ENCODE measurements at regions not wholly inside any gene's neighbourhood (a gene's known extent, or its start where the extent isn't known, plus 50 kb on each side); places are given as distances from the start of the nearest gene placed in this dataset.

DNA sequence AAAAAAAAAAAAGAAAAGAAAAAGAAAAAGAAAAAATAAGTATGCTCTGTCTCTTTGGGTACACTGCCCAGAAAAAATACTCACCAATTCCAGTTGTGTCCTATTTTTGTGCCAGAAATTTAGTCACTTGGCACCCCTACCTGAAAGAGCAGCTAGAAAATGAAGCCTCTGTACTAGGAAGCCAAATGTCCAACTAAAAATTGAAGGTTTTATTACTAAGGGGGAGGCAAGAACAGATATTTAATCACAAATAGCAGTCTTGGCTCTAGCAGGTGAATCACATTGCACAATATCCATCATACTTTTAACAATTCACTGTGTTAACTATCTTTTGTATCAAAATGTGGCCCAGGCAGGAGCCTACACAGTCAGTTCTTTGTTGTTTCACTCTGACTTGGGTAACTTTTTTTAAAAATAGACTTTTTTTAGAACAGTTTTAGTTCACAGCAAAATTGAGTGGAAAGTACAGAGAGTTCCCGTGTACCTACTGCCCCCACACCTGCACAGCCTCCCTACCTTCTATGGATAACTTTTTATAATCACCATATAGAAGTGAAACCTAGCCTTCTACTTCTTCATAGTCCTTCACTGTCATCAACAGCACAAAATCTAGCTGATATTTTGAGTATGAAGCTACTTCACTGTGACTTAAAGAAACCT, 87.1 kb upstream of the ATF7IP start:
- DNase-seq (ENCODE audit: low spot score) = no peak

DNA sequence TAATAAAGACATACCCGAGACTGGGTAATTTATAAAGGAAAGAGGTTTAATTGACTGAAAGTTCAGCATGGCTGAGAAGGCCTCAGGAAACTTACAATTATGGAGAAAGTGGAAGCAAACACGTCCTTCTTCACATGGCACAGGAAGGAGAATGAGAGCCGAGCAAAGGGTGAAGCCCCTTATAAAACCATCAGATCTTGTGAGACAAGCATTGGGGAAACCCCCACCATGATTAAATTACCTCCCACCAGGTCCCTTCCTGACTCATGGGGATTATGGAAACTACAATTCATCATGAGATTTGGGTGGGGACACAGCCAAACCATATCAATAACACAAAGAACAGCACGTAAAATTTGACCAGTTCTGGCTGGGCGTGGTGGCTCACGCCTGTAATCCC, 85.6 kb upstream of the ATF7IP start:
- DNase-seq (ENCODE audit: low spot score) = no peak

- DNase-seq (ENCODE audit: low spot score) = no peak
These were observed 84.6 kb upstream of the ATF7IP start for GRCh38 chr12:14280921-14281320.

DNA sequence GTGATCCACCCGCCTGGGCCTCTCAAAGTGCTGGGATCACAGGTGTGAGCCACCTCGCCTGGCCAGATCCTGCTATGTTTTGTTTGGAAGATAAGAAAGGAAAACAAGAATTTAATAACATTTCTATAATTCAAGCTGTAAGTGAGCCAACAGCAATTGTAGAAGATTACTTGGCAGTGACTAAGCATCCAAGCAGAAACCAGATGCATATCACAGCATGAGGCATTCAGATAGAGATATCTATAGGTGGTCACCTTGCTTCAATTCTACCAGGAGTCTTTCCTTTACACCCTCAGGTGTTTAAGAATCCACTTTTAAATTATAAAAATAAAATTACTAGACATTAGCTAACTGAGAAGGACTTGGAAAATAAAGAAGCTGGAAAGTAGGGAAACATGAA, 83.9 kb upstream of the ATF7IP start:
- no peak for DNase-seq (ENCODE audit: low spot score)

GRCh38 chr12:14283489-14284144, 81.9 kb upstream of the ATF7IP start:
- no peak for DNase-seq (ENCODE audit: low spot score)

- DNase-seq (ENCODE audit: low spot score) = no peak
These were observed 81.2 kb upstream of the ATF7IP start for GRCh38 chr12:14284184-14284722.

- no peak for DNase-seq (ENCODE audit: low spot score)
These were observed 75.9 kb upstream of the ATF7IP start for GRCh38 chr12:14289601-14290000.

DNA sequence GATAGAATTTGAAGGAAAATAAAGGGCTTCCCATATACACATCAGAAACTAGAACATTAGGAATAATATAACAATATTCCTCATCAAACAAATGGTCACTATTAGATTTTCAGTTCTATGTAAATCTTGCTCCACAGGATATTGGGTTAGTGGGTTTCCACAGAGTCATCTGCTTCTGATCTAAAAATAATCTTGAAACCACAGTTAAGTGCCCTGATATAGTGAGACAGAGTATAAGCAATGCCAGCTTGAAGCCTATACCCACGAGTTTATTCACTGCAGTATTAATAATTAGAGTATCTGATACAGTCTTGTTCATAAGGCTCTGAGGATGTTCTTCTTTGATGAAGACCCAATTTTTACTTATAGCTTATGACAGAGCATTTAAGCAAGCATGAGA, 74.5 kb upstream of the ATF7IP start:
- DNase-seq (ENCODE audit: low spot score) = no peak

GRCh38 chr12:14303661-14304155, 61.8 kb upstream of the ATF7IP start:
- DNase-seq (ENCODE audit: low spot score) = no peak

DNA sequence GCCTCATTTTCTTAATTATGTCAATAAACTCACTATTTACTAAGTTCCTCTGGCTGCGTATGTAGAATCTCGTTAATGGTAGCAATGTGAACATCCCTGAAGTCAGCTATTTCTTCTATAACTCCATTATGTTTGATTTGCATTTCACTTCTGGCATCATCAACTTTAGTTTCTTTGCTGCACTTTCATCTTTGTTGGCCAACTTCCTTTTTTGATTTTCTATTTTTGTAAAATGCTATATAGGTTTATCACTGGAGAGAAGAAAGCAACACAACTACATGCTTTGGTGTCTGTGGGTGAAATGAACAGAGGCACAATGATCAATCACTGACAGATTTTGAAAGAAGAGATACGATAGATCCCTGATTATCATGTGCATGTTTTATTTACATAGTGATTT, 58.5 kb upstream of the ATF7IP start:
- DNase-seq (ENCODE audit: low spot score) = no peak

DNA sequence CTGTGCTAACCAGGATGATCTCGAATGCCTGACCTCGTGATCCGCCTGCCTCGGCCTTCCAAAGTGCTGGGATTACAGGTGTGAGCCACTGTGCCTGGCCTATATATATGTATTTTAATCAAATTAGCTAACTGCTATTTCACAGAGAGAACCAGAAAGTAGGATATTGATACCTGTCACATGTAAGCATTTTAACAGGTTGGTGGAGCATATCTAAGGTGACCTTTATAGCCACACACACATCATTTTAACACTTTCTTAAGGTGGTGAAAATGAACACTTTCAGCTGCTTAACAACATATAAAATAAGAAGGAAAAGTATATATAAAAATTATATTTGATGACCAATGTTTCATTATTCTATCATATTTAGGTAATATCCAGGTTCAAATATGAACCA, 57.0 kb upstream of the ATF7IP start:
- no peak for DNase-seq (ENCODE audit: low spot score)

GRCh38 chr12:14310866-14311265, 54.6 kb upstream of the ATF7IP start:
- DNase-seq (ENCODE audit: low spot score) = no peak

DNA sequence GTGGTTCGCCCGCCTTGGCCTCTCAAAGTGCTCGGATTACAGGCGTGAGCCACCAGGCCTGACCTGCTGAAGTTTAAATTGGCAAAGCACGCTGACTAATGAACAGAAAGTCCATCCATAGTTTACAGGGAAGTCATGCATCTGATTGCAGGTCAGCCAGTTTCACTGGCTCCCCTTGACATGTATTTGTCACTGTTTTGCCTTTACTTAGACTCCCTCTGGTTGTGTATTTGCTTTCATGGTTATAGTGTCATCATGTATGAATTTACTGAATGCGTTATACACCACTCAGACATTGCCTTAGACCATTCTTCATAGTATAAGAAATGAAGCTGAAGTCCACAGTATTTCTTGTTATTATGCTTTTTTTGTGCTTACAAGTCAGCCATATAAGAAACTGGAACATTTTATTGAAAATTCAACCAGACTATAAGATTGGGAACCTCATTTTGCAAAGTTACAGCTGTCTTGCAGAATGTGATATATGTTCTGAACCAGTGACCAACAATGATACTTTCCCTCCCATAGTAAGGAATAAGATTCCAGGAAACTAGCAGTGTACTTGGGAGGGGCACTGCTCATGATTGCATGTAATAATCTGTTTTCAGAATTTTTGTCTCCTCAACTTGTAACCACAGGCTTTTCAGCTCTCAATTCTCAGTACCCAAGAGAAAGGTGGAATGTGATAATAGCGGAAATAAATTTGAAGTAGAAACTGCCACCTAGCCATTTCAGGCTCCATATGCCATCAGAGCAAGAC, 51.9 kb upstream of the ATF7IP start:
- DNase-seq (ENCODE audit: low spot score) = no peak

DNA sequence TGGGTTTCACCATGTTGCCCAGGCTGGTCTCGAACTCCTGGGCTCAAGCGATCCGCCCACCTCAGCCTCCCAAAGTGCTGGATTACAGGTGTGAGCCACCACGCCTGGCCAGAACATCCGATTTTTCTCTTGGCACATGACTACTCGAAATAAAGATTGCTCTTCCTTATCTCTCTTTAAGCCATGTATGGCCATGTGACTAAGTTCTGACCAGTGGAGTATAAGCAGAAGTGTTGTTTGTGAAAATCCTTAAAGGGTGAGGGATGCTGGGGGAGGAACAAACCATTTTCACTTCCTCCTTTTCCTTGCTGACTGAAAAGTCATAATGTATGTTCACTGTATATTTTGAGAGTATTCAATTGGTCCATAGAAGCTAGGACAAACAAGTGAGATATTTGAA, 50.7 kb upstream of the ATF7IP start:
- no peak for DNase-seq (ENCODE audit: low spot score)

- DNase-seq (ENCODE audit: low spot score) = no peak
These were observed 50.0 kb upstream of the ATF7IP start for GRCh38 chr12:14315501-14315900.
